ENCODE measurements at regions not wholly inside any gene's neighbourhood (a gene's known extent, or its start where the extent isn't known, plus 50 kb on each side); places are given as distances from the start of the nearest gene placed in this dataset.

GRCh38 chr19:27753622-27754021, 1459.3 kb downstream of the UQCRFS1 start:
- DNase-seq (ENCODE audit: low read depth in 2 of 2) = no peak

GRCh38 chr19:27752530-27753184, 1460.3 kb downstream of the UQCRFS1 start:
- no peak for DNase-seq (ENCODE audit: low read depth in 2 of 2)

GRCh38 chr19:27751044-27751391, 1461.9 kb downstream of the UQCRFS1 start:
- no peak for DNase-seq (ENCODE audit: low read depth in 2 of 2)

GRCh38 chr19:27750391-27751043, 1462.4 kb downstream of the UQCRFS1 start:
- DNase-seq (ENCODE audit: low read depth in 2 of 2) = no peak

GRCh38 chr19:27748551-27749152, 1464.3 kb downstream of the UQCRFS1 start:
- no peak for DNase-seq (ENCODE audit: low read depth in 2 of 2)

GRCh38 chr19:27746691-27747380, 1466.1 kb downstream of the UQCRFS1 start:
- no peak for DNase-seq (ENCODE audit: low read depth in 2 of 2)

- no peak for DNase-seq (ENCODE audit: low read depth in 2 of 2)
These were observed 1466.9 kb downstream of the UQCRFS1 start for GRCh38 chr19:27745978-27746542.

GRCh38 chr19:27744926-27745768, 1467.8 kb downstream of the UQCRFS1 start:
- DNase-seq (ENCODE audit: low read depth in 2 of 2) = no peak

GRCh38 chr19:27742041-27742440, 1470.9 kb downstream of the UQCRFS1 start:
- DNase-seq (ENCODE audit: low read depth in 2 of 2) = no peak

- no peak for DNase-seq (ENCODE audit: low read depth in 2 of 2)
These were observed 1471.7 kb downstream of the UQCRFS1 start for GRCh38 chr19:27741236-27741635.

- DNase-seq (ENCODE audit: low read depth in 2 of 2) = no peak
These were observed 1472.6 kb downstream of the UQCRFS1 start for GRCh38 chr19:27740396-27740795.

- no peak for DNase-seq (ENCODE audit: low read depth in 2 of 2)
These were observed 1474.3 kb downstream of the UQCRFS1 start for GRCh38 chr19:27738569-27739193.

GRCh38 chr19:27736225-27736624, 1476.7 kb downstream of the UQCRFS1 start:
- DNase-seq (ENCODE audit: low read depth in 2 of 2) = no peak

- DNase-seq (ENCODE audit: low read depth in 2 of 2) = no peak
These were observed 1477.6 kb downstream of the UQCRFS1 start for GRCh38 chr19:27735314-27735713.

GRCh38 chr19:27734496-27735220, 1478.3 kb downstream of the UQCRFS1 start:
- DNase-seq (ENCODE audit: low read depth in 2 of 2) = no peak

GRCh38 chr19:27733551-27734266, 1479.2 kb downstream of the UQCRFS1 start:
- DNase-seq (ENCODE audit: low read depth in 2 of 2) = no peak

- no peak for DNase-seq (ENCODE audit: low read depth in 2 of 2)
These were observed 1483.6 kb downstream of the UQCRFS1 start for GRCh38 chr19:27729332-27729731.

- DNase-seq (ENCODE audit: low read depth in 2 of 2) = no peak
These were observed 1490.3 kb downstream of the UQCRFS1 start for GRCh38 chr19:27722625-27723024.

GRCh38 chr19:27720155-27720554, 1492.8 kb downstream of the UQCRFS1 start:
- no peak for DNase-seq (ENCODE audit: low read depth in 2 of 2)

GRCh38 chr19:27719034-27719433, 1493.9 kb downstream of the UQCRFS1 start:
- no peak for DNase-seq (ENCODE audit: low read depth in 2 of 2)
